HUDEP-2 (cell line): ENCODE measurements at regions not wholly inside any gene's neighbourhood (a gene's known extent, or its start where the extent isn't known, plus 50 kb on each side); places are given as distances from the start of the nearest gene placed in this dataset.

Experiments
- DNase-seq, 76 experiments: peaks; one replicate each; lab custom pipeline; 2025; ENCODE audit not compliant: unreplicated experiment in 76 of 76; lab: John Stamatoyannopoulos, UW

GRCh38 chr6:40654828-40655227 lies 67.7 kb upstream of the LRFN2 start:
- DNase-seq = no peak

- no peak for DNase-seq
These were observed 57.9 kb upstream of the LRFN2 start for GRCh38 chr6:40645043-40645442.

- DNase-seq = no peak
These were observed 55.7 kb upstream of the LRFN2 start for GRCh38 chr6:40642837-40643236.

GRCh38 chr6:40642190-40642589 lies 55.0 kb upstream of the LRFN2 start:
- no peak for DNase-seq

GRCh38 chr6:40640599-40641227 lies 53.5 kb upstream of the LRFN2 start:
- DNase-seq = no peak
